HG03103 (cell line): ENCODE measurements at regions not wholly inside any gene's neighbourhood (a gene's known extent, or its start where the extent isn't known, plus 50 kb on each side); places are given as distances from the start of the nearest gene placed in this dataset.
A peak's percentile ranks its signal among the peaks of the same experiment; 100 is the strongest.
"Not testable (repeated sequence)": the region's sequence is repeated elsewhere in the genome, so short reads cannot be mapped to it uniquely, and the experiment has no call there.

Experiments used
- ATAC-seq: cut with Tn5 transposase; IDR thresholded peaks from one replicate; pipeline ENCODE4 v1.9.1; 2021; ENCODE audit warnings: low read depth; ENCODE audit not compliant: unreplicated experiment

DNA sequence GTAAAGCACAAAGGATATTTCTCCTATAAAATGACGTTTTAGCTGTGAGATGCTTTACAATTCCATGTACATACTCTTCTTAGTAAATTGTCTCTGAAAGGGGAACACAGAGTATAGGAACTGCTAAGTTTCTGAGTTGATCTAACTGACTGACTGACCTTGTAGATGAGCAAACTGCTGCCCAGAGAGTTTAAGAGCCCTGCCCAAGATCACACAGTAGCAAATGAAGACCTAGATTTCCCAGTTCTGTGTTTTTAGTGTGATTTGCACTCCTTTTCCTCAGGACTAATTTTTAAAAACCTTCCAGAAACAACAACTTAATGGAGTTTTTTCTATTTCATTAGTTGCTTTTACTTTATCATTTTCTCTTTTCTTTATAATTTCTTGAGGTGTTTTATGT, 247.7 kb downstream of the PDCD6IP start:
- ATAC-seq = no peak

DNA sequence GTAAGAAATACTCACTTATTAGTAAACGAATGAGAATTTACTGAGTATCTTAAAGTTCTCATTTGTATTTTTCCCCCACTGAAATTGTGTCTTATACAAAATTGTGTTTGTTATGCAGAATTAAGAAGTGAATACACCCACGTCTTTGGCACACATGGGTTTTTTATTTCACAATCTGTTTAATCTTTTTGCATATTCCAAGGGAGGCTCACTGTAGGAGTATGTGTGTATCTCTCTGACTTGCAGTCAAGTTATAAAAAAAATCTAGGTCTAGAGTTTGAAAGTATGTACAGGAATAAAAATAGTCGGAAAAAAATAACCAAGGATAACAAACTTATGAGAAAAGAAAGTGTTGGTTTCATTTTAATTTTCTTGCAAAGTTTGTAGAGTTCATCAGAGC, 255.2 kb downstream of the PDCD6IP start:
- ATAC-seq = no peak

DNA sequence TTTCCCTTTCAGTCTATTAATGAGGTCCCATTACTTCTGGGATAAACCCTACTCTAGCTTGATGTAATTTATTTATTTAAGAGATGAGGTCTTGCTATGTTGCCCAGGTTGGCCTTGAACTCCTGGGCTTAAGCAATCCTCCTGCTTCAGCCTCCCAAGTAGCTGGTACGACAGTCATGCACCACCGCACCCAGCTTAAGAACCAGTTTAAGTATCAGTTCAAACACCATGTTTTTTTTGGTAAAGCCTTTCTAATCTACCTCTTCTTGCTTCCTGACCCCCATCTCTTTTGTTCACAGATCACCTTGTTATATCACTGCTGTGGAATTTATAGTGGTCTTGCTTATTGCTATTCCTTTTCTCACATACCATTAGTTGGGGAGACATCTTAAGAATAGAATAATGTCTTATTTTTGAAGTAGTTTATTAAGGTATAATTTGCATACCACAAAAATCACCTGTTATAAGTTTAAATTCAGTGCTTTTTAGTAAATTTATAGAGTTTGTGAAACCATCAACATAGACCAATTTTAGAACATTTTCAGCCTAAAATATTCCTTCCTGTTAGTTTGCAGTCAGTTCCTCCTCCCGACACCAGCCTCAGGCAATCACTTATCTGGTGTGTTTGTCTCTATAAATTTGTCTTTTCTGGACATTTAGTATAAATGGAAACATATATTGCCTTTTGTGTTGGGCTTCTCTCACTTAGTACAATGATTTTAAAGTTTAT, 257.9 kb downstream of the PDCD6IP start:
- ATAC-seq = no peak

DNA sequence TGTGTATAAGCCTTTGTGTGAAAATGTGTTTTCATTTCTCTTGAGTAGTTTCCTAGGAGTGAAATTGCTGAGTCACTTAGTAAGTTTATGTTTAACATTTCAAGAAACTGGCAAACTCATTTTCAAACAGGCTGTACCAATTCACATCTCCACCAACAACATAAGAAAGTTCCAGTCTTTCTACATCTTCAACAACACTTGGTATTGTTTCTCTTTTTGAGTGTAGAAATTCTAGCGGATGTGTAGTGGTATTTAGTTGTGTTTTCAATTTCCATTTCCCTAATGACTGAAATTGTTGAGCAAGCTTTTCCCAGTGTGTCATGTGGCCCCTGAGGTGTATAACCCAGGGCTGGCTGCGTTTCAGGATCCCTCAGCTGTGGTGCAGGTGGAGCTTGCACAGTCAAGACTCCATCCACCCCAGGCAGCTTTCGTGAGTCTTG, 258.5 kb downstream of the PDCD6IP start:
- peak; percentile 91 for ATAC-seq

DNA sequence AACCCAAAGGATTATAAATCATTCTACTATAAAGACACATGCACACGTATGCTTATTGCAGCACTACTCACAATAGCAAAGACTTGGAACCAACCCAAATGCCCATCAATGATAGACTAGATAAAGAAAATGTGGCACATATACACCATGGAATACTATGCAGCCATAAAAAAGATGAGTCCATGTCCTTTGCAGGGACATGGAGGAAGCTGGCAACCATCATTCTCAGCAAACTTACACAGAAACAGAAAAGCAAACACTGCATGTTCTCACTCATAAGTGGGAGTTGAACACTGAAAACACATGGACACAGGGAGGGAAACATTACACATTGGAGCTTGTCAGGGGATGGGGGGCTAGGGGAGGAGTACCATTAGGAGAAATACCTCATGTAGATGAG, 262.6 kb downstream of the PDCD6IP start:
- ATAC-seq = not testable (repeated sequence)

DNA sequence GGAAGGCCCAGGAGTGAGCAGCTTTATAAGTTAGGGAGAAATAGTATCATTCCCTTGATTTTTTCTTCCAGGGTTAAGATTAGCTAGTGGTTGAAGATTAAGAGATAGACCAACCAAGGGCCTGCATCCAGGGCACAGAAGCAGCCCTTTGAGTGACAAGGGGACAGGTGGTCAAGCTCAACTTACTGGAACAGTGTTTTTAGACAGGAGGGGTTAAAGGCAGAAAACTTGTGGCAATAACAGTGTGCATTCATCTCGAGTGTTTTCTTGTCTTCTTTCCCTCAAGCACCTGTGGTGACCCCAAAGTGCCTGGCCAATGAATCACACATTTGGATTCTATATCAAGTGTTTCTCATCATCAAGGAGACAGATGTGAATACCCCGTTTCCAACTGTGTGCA, 267.5 kb downstream of the PDCD6IP start:
- ATAC-seq = no peak

DNA sequence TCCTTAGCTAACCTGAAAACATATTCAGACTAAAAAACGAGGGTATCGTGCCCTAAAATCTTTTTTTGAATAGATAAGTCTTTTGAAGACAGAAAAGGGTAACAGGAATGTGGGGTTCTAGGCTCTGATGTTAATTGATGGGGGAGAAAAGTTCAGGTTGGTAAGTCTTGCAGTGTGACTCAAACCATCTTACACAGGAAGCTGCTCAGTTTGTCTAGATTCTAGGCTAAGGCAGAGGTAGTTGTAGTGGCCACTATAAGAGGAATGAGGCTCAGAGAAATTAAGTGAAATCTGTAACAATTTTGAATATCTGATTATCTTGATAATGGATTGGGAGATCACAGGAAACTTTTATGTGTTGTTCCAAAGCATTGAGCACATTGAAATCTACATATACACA, 267.9 kb downstream of the PDCD6IP start:
- ATAC-seq = no peak

DNA sequence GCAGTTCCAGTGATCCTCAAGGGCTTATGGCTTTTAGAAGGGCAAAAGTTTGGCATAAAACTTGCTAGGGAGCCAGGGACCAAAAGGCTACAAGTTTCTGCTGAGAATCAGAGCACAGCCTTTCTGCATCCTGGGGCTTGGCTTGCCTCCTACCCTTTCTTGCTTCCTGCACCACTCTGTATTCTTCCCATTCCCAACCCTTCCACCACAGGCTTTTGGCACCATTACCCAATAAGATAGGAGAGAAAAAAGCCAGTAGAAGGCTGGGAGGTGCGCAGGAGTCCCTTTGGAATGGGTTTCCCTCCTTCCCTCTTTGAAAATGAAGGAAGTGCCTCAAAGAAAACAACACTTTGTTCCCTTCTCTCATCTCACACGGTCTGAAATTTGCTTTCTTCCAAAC, 268.6 kb downstream of the PDCD6IP start:
- ATAC-seq = no peak

DNA sequence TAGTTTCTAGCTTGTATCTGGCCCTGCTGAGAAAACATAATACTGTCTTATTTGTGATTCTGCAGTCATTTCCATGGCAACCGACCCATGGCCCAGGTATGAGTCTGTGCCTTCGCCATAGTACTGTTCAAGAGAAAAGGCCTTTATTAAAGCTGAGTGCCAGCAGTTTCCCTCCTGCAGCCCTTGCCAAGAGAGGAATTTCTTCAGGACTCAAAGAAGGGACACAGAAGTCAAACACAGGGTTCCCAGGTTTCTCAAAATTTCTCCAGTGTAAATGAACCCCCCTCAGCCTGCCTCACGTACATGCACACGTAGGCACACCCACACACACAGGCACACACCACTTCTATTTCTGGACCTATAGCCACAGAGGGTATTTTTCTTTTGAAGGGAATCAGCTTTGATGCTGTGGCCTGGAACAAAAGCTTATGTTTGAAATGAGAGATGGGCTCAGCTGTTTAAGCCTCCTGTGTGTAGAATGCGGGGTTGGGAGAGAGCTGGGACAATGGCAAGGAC, 269.2 kb downstream of the PDCD6IP start:
- no peak for ATAC-seq

DNA sequence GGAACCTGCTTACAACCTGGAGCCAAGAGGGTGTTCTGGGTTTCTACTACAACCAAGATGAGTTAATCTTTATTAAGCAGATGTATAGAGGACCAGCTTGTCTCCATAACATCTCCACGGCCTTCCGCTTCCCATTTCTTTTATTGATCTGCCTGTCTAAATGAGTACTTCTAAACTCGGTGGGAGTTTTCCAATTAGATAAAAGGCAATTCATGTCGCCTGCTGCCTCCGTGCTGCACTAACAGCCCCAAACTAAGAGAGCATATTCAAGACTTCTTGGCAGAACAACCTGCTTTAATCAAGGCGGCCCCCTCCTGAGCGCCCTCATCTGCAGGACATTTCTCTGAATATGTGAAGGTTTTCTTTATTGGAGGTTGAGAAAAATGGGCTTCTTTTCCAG, 270.1 kb downstream of the PDCD6IP start:
- no peak for ATAC-seq

DNA sequence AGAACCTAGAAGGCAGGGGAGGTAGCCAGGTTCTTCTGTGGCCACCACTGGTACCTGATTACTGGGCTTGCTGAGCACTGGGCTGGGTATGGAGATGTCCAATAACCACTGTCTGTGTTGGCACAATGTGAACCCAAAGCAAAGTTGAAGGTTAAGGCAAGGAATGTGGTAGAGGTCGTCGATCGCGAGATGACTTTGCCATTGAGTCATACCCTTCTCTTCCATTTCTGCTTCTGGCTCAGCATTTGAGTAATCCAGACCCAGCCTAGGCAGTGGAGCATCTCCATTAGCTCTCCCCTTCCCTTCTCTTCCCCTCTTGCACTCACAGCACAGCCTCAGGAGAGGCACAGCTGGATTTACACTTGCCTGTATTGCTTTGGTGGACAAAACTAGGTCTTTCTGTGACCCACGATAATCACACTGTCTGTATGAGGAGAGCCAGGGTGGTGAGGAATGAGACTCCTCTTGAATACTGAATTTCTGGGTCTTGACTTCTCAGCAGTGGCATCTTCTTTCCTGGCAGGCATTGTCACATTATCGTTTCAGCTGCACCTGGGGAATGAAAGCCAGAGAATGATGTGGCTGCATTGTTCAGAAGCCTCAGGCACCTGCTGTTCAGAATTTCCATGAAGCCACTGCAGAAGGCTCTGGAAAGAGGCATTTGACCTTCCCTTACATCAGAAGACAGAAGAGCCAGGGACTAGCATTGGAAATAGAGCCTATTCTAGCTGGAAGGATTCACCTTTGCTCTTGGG, 272.6 kb downstream of the PDCD6IP start:
- no peak for ATAC-seq

DNA sequence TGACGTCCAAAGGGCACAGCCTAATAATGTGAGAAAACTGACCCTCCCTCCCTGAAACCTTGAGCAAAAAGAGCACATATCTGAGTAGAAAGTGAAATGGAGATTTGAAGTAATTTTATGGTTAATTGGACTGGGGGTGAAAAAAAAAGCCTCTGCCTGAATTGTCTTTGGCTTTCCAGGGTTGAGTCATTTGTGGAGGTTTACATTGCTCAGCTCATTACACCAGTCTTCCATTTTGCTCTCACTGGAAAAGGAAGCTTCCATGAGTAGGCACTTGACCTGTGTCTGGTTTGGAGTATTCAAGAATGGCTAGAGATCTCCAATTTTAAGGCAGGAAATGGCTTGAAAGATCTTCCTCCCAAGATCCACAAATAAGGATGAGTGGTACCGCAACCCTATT, 273.9 kb downstream of the PDCD6IP start:
- no peak for ATAC-seq

DNA sequence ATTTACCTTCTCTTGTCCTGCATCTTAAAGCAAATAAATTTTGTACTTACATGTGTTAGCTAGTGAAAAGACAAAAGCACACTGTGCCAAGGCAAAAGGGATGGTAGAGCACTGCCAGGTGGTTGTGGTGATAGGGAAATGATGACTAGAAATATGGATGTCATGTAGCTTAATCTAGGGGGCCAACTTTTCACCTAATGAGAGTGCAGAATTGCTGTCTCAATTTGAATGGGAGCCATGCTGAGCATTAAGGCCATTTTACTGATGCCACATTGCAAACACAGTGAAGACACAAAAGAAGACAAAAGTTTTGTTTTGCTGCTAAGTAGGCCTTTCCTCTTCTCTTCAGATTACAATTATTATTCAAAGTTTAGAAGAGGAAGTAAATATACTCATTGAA, 274.7 kb downstream of the PDCD6IP start:
- no peak for ATAC-seq

DNA sequence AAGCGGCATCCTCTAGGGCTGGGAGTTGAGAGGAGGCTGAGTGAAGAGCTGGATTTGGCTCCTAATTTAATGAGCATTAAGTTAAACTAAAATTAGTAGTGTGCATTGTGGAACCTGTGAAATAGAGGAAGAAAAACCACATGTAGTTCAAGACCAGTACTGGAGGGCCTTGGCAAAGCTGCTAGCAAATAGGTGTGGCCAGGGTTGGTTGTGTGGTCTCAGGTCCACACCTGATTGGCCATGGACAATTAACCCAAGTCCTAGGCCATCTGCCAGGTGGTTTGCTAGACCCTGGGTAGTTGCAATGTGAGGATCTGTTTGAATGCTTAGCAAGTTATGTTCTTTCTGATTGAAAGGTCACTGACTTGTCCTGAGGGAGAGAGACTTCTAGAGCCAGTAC, 275.5 kb downstream of the PDCD6IP start:
- ATAC-seq = peak; percentile 40

DNA sequence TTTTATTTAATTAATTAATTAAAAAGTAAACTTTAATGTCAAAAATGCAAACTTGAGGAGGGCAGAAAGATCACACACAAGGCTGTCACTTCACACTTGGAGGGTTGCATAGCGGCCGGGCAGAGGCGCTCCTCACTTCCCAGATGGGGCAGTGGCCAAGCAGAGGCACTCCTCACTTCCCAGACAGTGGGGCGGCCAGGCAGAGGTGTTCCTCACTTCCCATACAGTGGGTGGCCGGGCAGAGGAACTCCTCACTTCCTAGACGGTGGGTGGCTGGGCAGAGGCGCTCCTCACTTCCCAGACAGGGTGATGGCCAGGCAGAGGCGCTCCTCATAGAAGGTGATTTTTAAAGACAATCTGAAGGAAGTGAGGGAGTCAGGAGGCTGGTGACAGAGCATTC, 277.5 kb downstream of the PDCD6IP start:
- ATAC-seq = no peak

DNA sequence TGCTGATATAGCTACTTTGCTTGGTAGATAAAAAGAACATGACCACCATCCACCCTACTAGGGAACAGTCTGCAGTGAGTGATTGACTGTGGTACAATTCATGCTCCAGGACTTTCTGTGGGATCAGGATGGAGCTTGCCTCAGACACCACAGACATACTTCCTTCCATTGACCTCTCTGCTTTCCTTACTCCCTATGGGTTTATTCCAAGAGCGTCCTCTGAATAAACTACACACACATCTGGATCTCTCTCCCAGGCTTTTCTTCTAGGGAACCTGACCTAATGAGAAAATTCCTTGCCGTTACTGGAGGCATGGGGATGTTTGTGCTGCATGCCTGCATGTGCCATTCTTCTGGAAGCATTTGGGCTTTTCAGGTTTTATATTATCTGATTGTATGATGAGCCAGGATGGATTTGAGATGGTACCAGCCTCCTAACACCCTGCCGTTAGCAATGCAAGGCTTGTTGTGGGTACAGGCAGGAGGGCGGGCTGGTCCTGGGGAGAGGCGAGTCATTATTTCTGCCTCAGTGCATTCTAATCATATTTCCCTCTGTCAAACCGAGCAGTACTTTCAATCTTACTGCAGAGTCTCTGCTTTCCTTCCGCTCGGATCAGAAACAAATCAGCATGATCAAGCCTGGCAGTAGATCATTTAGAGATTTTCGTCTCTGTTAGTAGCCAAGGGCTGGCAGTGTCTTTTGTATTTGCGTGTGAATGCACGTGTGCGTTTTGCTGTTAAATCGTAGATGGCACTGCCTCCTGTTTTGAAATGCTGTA, 279.2 kb downstream of the PDCD6IP start:
- peak; percentile 74 for ATAC-seq

DNA sequence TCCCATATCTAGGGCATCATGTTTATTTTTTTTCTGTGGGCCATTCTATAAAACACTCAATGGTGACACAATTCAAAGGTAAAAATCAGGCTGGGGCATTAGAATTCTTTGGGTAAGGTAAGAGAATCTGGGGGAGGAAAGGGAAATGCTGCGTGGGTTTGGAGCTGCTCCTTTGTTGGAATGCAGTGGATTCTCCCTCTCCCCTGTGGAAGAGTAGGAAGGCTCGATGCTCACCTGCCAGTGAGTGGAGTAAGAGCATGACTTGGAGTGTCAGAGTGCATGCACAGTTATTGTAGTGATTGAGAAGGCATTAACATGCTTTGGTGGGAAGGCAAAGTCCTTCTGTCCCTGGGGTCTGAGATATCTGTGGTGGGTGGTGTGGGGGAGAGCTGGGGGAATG, 280.0 kb downstream of the PDCD6IP start:
- no peak for ATAC-seq

DNA sequence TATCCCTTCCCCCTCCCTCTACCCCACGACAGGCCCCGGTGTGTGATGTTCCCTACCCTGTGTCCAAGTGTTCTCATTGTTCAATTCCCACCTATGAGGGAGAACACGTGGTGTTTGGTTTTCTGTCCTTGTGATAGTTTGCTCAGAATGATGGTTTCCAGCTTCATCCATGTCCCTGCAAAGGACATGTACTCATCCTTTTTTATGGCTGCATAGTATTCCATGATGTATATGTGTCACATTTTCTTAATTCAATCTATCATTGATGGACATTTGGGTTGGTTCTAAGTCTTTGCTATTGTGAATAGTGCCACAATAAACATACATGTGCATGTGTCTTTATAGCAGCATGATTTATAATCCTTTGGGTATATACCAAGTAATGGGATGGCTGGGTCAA, 281.4 kb downstream of the PDCD6IP start:
- ATAC-seq = not testable (repeated sequence)

DNA sequence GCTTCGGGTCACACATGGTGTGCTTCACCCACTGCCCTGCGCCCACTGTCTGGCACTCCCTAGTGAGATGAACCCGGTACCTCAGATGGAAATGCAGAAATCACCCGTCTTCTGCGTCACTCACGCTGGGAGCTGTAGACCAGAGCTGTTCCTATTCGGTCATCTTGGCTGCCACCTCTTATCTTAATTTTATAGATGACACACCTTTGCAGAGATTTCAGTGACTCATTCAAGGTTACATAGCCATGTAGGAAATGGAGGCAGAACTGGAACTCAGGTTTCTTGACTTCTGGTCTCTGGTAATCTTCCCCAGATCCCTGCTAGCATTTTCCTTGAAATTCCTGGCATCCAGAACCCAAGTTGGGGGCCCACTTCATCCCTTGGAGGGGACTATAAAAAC, 291.9 kb downstream of the PDCD6IP start:
- ATAC-seq = not testable (repeated sequence)

DNA sequence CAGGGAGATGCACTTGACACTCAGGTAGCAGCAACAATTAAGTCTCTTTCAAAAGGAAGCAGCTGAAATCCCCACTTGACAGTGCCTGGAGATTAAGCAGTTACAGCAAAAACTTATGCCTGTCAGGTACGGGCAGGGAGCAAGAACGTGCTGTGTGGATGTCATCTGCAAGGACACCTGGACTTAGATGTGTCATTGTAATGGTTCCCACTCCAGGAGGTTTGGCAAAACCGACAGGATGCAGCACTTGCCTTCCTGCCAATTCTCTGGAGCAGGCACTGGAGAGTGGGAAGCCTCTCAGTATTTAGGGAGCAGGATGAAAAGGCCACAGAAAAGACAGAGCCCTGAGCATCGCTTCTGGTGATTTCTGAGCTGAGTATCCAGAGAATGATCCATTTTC, 292.4 kb downstream of the PDCD6IP start:
- no peak for ATAC-seq

DNA sequence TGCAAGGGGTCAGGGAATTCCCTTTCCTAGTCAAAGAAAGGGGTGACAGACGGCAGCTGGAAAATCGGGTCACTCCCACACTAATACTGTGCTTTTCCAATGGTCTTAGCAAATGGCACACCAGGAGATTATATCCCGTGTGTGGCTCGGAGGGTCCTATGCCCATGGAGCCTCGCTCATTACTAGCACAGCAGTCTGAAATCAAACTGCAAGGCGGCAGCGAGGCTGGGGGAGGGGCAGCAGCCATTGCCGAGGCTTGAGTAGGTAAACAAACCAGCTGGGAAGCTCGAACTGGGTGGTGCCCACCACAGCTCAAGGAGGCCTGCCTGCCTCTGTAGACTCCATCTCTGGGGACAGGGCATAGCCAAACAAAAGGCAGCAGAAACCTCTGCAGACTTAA, 295.9 kb downstream of the PDCD6IP start:
- not testable (repeated sequence) for ATAC-seq
